H1 (cell line): ENCODE measurements at regions not wholly inside any gene's neighbourhood (a gene's known extent, or its start where the extent isn't known, plus 50 kb on each side); places are given as distances from the start of the nearest gene placed in this dataset.

Experiments
- CTCF ChIA-PET: fragments of 300-600 bp; sonication (Branson Sonifier 250); formaldehyde crosslinking; loops from one replicate; lab custom pipeline; 2021; ENCODE audit not compliant: partially characterized antibody; lab: Charles Lee
- POLR2A ChIA-PET: fragments of 300-600 bp; sonication (Branson Sonifier 250); formaldehyde crosslinking; loops from one replicate; lab custom pipeline; 2021; ENCODE audit warnings: inconsistent platforms; ENCODE audit not compliant: partially characterized antibody; lab: Charles Lee
- DNase-seq, 2 experiments: peaks; one replicate each; pipeline versions ENCODE4 v3.0.0 to v3.0.0-alpha.2; 2010 to 2022; ENCODE audit warnings: low spot score in 2 of 2, low read depth in 1 of 2, mixed read lengths in 1 of 2
- FAIRE-seq: peaks from 2 replicates; lab custom pipeline; 2011; peaks lifted over from hg19 to GRCh38; lab: Jason Lieb, UNC
- H2AFZ ChIP-seq: 2 replicates; pipeline ENCODE4 v1.8.1; 2012; ENCODE audit warnings: low read length, inconsistent platforms
- H2AK5ac ChIP-seq: 2 replicates; pipeline ENCODE4 v1.6.1; 2013; ENCODE audit warnings: low read depth, low read length
- H2BK120ac ChIP-seq: replicated peaks from 2 replicates; pipeline ENCODE3; 2013; ENCODE audit warnings: low read depth, low read length, inconsistent platforms
- H2BK12ac ChIP-seq: 2 replicates; pipeline ENCODE4 v1.6.1; 2013; ENCODE audit warnings: low read depth, low read length
- H2BK15ac ChIP-seq: 2 replicates; pipeline ENCODE4 v1.6.1; 2013; ENCODE audit warnings: low read length
- H2BK20ac ChIP-seq: 2 replicates; pipeline ENCODE4 v1.6.1; 2013; ENCODE audit warnings: low read length
- H2BK5ac ChIP-seq: 2 replicates; pipeline ENCODE4 v1.6.1; 2013; ENCODE audit warnings: low read depth, low read length
- H3K14ac ChIP-seq: 2 replicates; pipeline ENCODE4 v1.6.1; 2013; ENCODE audit warnings: inconsistent platforms; ENCODE audit not compliant: insufficient read length
- H3K18ac ChIP-seq: 2 replicates; pipeline ENCODE4 v1.6.1; 2013; ENCODE audit warnings: low read length; ENCODE audit errors: extremely low read depth
- H3K23ac ChIP-seq: 2 replicates; pipeline ENCODE4 v1.6.1; 2013; ENCODE audit warnings: inconsistent platforms; ENCODE audit not compliant: insufficient read length
- H3K23me2 ChIP-seq: 2 replicates; pipeline ENCODE4 v1.6.1; 2013; ENCODE audit warnings: low read depth, low read length
- H3K27ac ChIP-seq: 2 replicates; pipeline ENCODE4 v1.6.1; 2011; ENCODE audit warnings: low read depth, low read length, inconsistent platforms
- H3K27me3 ChIP-seq, 4 experiments: replicated peaks in 1 of 4; 1 replicate in 1 of 4; 2 replicates in 3 of 4; pipeline versions ENCODE4 v1.6.1 to v1.8.1; 2011 to 2013; ENCODE audit warnings: low read length in 3 of 4, mild to moderate bottlenecking in 3 of 4, inconsistent platforms in 2 of 4, mixed read lengths in 2 of 4, moderate library complexity in 1 of 4; ENCODE audit not compliant: control insufficient read depth in 3 of 4, insufficient read depth in 3 of 4; ENCODE audit errors: extremely low read depth in 1 of 4
- H3K36me3 ChIP-seq, 4 experiments: 2 replicates each; pipeline versions ENCODE4 v1.6.1 to v1.8.1; 2011 to 2013; ENCODE audit warnings: mild to moderate bottlenecking in 4 of 4, low read length in 3 of 4, moderate library complexity in 2 of 4, control low read depth in 1 of 4, inconsistent platforms in 1 of 4; ENCODE audit not compliant: insufficient read depth in 4 of 4, control insufficient read depth in 2 of 4
- H3K4ac ChIP-seq: replicated peaks from 2 replicates; pipeline ENCODE3; 2013; ENCODE audit warnings: low read length, low read depth, mixed read lengths, inconsistent platforms; ENCODE audit not compliant: insufficient read length
- H3K4me1 ChIP-seq, 4 experiments: replicated peaks in 1 of 4; 1 replicate in 1 of 4; 2 replicates in 3 of 4; pipeline versions ENCODE4 v1.6.1 to v1.8.1; 2011 to 2013; ENCODE audit warnings: low read length in 3 of 4, inconsistent platforms in 2 of 4, mixed read lengths in 1 of 4; ENCODE audit not compliant: insufficient read depth in 4 of 4, control insufficient read depth in 3 of 4
- H3K4me2 ChIP-seq, 2 experiments: 2 replicates each; pipeline versions ENCODE4 v1.6.1 to v1.8.1; 2011 to 2013; ENCODE audit warnings: low read depth in 2 of 2, low read length in 2 of 2, control low read depth in 1 of 2, inconsistent platforms in 1 of 2, mild to moderate bottlenecking in 1 of 2; ENCODE audit not compliant: insufficient read depth in 1 of 2
- H3K4me3 ChIP-seq, 4 experiments: fragments of 200-600, 300-600 bp in 1 of 4; sonication (generic), shearing (Covaris generic), sonication (Bioruptor Twin) in 1 of 4; 2 replicates each; pipeline versions ENCODE4 v1.5.1 to v1.8.1; 2011 to 2016; ENCODE audit warnings: low read length in 4 of 4, low read depth in 3 of 4, control low read depth in 2 of 4, inconsistent platforms in 2 of 4, mild to moderate bottlenecking in 2 of 4, mixed read lengths in 1 of 4, moderate library complexity in 1 of 4; ENCODE audit not compliant: insufficient read depth in 2 of 4; ENCODE audit errors: extremely low read depth in 1 of 4
- H3K56ac ChIP-seq: replicated peaks from 2 replicates; pipeline ENCODE3; 2013; ENCODE audit warnings: low read depth, mild to moderate bottlenecking, mixed read lengths, low read length, inconsistent platforms; ENCODE audit not compliant: insufficient read length
- H3K79me1 ChIP-seq: 2 replicates; pipeline ENCODE4 v1.6.1; 2013; ENCODE audit warnings: low read depth, low read length, control low read depth
- H3K79me2 ChIP-seq, 2 experiments: 2 replicates each; pipeline versions ENCODE4 v1.6.1 to v1.8.1; 2012 to 2013; ENCODE audit warnings: low read length in 2 of 2, mild to moderate bottlenecking in 2 of 2, inconsistent platforms in 1 of 2; ENCODE audit not compliant: insufficient read depth in 2 of 2, control insufficient read depth in 1 of 2
- H3K9ac ChIP-seq, 4 experiments: replicated peaks in 1 of 4; 1 replicate in 1 of 4; 2 replicates in 3 of 4; pipeline versions ENCODE4 v1.6.1 to v1.8.1; 2011 to 2013; ENCODE audit warnings: low read depth in 3 of 4, low read length in 3 of 4, control low read depth in 2 of 4, mild to moderate bottlenecking in 2 of 4, moderate library complexity in 2 of 4, inconsistent platforms in 1 of 4; ENCODE audit errors: extremely low read depth in 1 of 4
- H3K9me3 ChIP-seq, 2 experiments: 2 replicates each; pipeline versions ENCODE4 v1.6.1 to v1.8.1; 2012 to 2013; ENCODE audit warnings: mild to moderate bottlenecking in 2 of 2, moderate library complexity in 2 of 2, control low read depth in 1 of 2, inconsistent platforms in 1 of 2, low read depth in 1 of 2, low read length in 1 of 2, mixed read lengths in 1 of 2; ENCODE audit not compliant: insufficient read depth in 2 of 2
- H4K20me1 ChIP-seq, 2 experiments: replicated peaks in 1 of 2; 2 replicates each; pipeline versions ENCODE3 to v1.8.1; 2011 to 2013; ENCODE audit warnings: inconsistent platforms in 2 of 2, low read length in 2 of 2, mild to moderate bottlenecking in 1 of 2; ENCODE audit not compliant: insufficient read depth in 2 of 2, control insufficient read depth in 1 of 2
- H4K5ac ChIP-seq: 2 replicates; pipeline ENCODE4 v1.6.1; 2013; ENCODE audit warnings: low read length, low read depth, mixed read lengths, inconsistent platforms; ENCODE audit not compliant: insufficient read length
- H4K8ac ChIP-seq: 2 replicates; pipeline ENCODE4 v1.8.0; 2013; ENCODE audit warnings: mild to moderate bottlenecking, moderate library complexity, low read length, inconsistent platforms; ENCODE audit not compliant: insufficient read depth; ENCODE audit errors: extremely low read depth
- H4K91ac ChIP-seq: replicated peaks from 2 replicates; pipeline ENCODE3; 2013; ENCODE audit warnings: low read length, mixed read lengths, inconsistent platforms; ENCODE audit not compliant: insufficient read length
- ASH2L ChIP-seq: fragments of 200-600, 300-600 bp; sonication (generic); IDR thresholded peaks from one replicate; pipeline ENCODE4 v1.7.1; 2017; ENCODE audit warnings: low read length
- CTBP2 ChIP-seq: IDR thresholded peaks from 2 replicates; pipeline ENCODE4 v1.7.0; 2011; ENCODE audit warnings: borderline replicate concordance, mild to moderate bottlenecking, moderate library complexity, mixed read lengths, low read length; ENCODE audit not compliant: insufficient read depth, insufficient read length
- NANOG ChIP-seq: IDR thresholded peaks from 2 replicates; pipeline ENCODE4 v1.6.1; 2011; ENCODE audit warnings: low read length, low read depth, mild to moderate bottlenecking, inconsistent platforms; ENCODE audit not compliant: insufficient read depth, poor library complexity, severe bottlenecking
- PHF8 ChIP-seq: fragments of 200-600 bp; sonication (generic); conservative IDR thresholded peaks from 2 replicates; pipeline ENCODE4 v1.7.1; 2012; ENCODE audit warnings: low read depth, mild to moderate bottlenecking, inconsistent platforms, low read length, moderate library complexity
- POLR2AphosphoS5 ChIP-seq: IDR thresholded peaks from 2 replicates; pipeline ENCODE4 v1.6.1; 2011; ENCODE audit warnings: low read depth, low read length
- RBBP5 ChIP-seq: IDR thresholded peaks from 2 replicates; pipeline ENCODE4 v1.7.1; 2012; ENCODE audit warnings: low read depth, mild to moderate bottlenecking, inconsistent platforms, low read length, moderate library complexity, borderline replicate concordance
- YY1 ChIP-seq: IDR thresholded peaks from 2 replicates; pipeline ENCODE4 v1.6.1; 2011; ENCODE audit warnings: low read depth, mild to moderate bottlenecking, low read length
- WGBS, 2 experiments: shearing (Covaris generic) in 1 of 2; methylation state at CpG; one replicate each; pipeline versions ENCODE4 v1.1.6 to v1.1.7; 2013 to 2015; ENCODE audit warnings: low lambda C conversion rate in 2 of 2, mixed read lengths in 2 of 2, inconsistent platforms in 1 of 2, low coverage in 1 of 2, missing lambda C conversion rate in 1 of 2; ENCODE audit not compliant: insufficient replicate concordance in 2 of 2, insufficient coverage in 1 of 2, insufficient read length in 1 of 2; ENCODE audit errors: extremely low coverage in 1 of 2, missing lambda C conversion rate in 1 of 2; 5-methylcytosine and 5-hydroxymethylcytosine counted together
- TF ChIP-seq, protein P1 (sequence below): IDR thresholded peaks from 2 replicates; pipeline ENCODE4 v1.6.1; 2011; ENCODE audit warnings: low read length, improper control_type of control experiment

- FAIRE-seq: no peak
- POLR2A ChIA-PET: no interaction called here
- CTCF ChIA-PET: interaction anchor here (0.6 to 8.5 kb wide), 9 partner anchors 12 to 1388 kb away, joined by 3 to 125 read pairs (median 4); no protein-coding TSS in a partner anchor
Observed at GRCh38 chr11:32325187-32325586, 110.2 kb downstream of the WT1 start.

More at GRCh38 chr11:32325187-32325586, 110.2 kb downstream of the WT1 start:
- no peak overlapping the region for H3K27ac ChIP-seq
- H3K79me2 ChIP-seq: no peaks in the 10 kb centered on the region
- H3K4me2 ChIP-seq: no peak overlapping the region
- H2AFZ ChIP-seq: no peak overlapping the region
- no peak overlapping the region for H2BK15ac ChIP-seq
- H3K23me2 ChIP-seq: no peaks in the 10 kb centered on the region
- no peak overlapping the region for H3K4me3 ChIP-seq
- H3K4me1 ChIP-seq: no peaks in the 10 kb centered on the region
- H3K14ac ChIP-seq: no peak overlapping the region
- no peaks in the 10 kb centered on the region for H4K20me1 ChIP-seq
- H2BK20ac ChIP-seq: no peak overlapping the region
- H3K18ac ChIP-seq: no peak overlapping the region
- no peak for DNase-seq
- no peak overlapping the region for H3K56ac ChIP-seq
- no peak overlapping the region for H2AK5ac ChIP-seq
- no peak overlapping the region for H4K5ac ChIP-seq
- H3K23ac ChIP-seq: no peak overlapping the region
- H2BK5ac ChIP-seq: no peak overlapping the region
- H2BK120ac ChIP-seq: no peak overlapping the region
- no peak overlapping the region for H3K4ac ChIP-seq
- TF ChIP-seq ASH2L (no peak), NANOG (no peak), YY1 (no peak), POLR2AphosphoS5 (no peak), CTBP2 (no peak), PHF8 (no peak), RBBP5 (no peak)
- TF ChIP-seq, protein P1, sequence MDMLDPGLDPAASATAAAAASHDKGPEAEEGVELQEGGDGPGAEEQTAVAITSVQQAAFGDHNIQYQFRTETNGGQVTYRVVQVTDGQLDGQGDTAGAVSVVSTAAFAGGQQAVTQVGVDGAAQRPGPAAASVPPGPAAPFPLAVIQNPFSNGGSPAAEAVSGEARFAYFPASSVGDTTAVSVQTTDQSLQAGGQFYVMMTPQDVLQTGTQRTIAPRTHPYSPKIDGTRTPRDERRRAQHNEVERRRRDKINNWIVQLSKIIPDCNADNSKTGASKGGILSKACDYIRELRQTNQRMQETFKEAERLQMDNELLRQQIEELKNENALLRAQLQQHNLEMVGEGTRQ: no peak
- no peak overlapping the region for H4K8ac ChIP-seq
- H3K9ac ChIP-seq: no peak overlapping the region
- 84% methylated on average over 3 of the region's 3 CpGs; no CpG with 5 or more reads in 1 of the 2 experiments for WGBS, 2 experiments
- H3K9me3 ChIP-seq: no peaks in the 10 kb centered on the region
- H3K36me3 ChIP-seq: no peaks in the 10 kb centered on the region
- no peak overlapping the region for H4K91ac ChIP-seq
- H3K79me1 ChIP-seq: no peaks in the 10 kb centered on the region
- no peaks in the 10 kb centered on the region for H3K27me3 ChIP-seq
- no peak overlapping the region for H2BK12ac ChIP-seq
